SK-N-SH (cell line): ENCODE measurements at regions not wholly inside any gene's neighbourhood (a gene's known extent, or its start where the extent isn't known, plus 50 kb on each side); places are given as distances from the start of the nearest gene placed in this dataset.

Experiments used
- CTCF ChIA-PET: fragments of 300-600, 350-600 bp; formaldehyde crosslinking; extraction: SDS; loops from one replicate; lab custom pipeline; 2021; lab: Yijun Ruan, JAX
- POLR2A ChIA-PET: fragments of 350-600 bp; sonication (Branson Sonifier 250); formaldehyde crosslinking; extraction: SDS; loops from one replicate; lab custom pipeline; 2020; ENCODE audit warnings: antibody characterized with exemption, inconsistent platforms; lab: Yijun Ruan, JAX
- DNase-seq: peaks from one replicate; pipeline ENCODE4 v3.0.0; 2012
- H2AFZ ChIP-seq: fragments of 200-600 bp; sonication (generic); 2 replicates; pipeline ENCODE4 v1.8.1; 2016; ENCODE audit warnings: antibody characterized with exemption, mild to moderate bottlenecking, low read depth
- H3F3A ChIP-seq: fragments of 200-600 bp; sonication (generic); replicated peaks from 2 replicates; pipeline ENCODE3; 2016; ENCODE audit warnings: antibody characterized with exemption, mild to moderate bottlenecking; ENCODE audit not compliant: insufficient read depth
- H3K27ac ChIP-seq, 2 experiments: fragments of 200-500 bp in 1 of 2; fragments of 200-600 bp in 1 of 2; sonication (Bioruptor generic) in 1 of 2; sonication (generic), shearing (Covaris generic) in 1 of 2; 2 replicates each; pipeline versions ENCODE4 v1.5.1 to v1.6.1; 2014 to 2016; ENCODE audit warnings: low read depth in 2 of 2, inconsistent platforms in 1 of 2, low read length in 1 of 2, mild to moderate bottlenecking in 1 of 2, mixed read lengths in 1 of 2
- H3K27me3 ChIP-seq: fragments of 200-600 bp; sonication (generic), shearing (Covaris generic); 2 replicates; pipeline ENCODE4 v1.6.1; 2016; ENCODE audit warnings: mixed run types; ENCODE audit not compliant: insufficient read depth
- H3K36me3 ChIP-seq, 2 experiments: fragments of 200-500 bp in 1 of 2; fragments of 200-600 bp in 1 of 2; sonication (Bioruptor generic) in 1 of 2; sonication (generic) in 1 of 2; replicated peaks in 1 of 2; 2 replicates each; pipeline versions ENCODE3 to v1.5.1; 2014 to 2016; ENCODE audit warnings: low read length in 1 of 2, mild to moderate bottlenecking in 1 of 2; ENCODE audit not compliant: insufficient read depth in 2 of 2, control insufficient read depth in 1 of 2
- H3K4me1 ChIP-seq, 2 experiments: fragments of 200-500 bp in 1 of 2; fragments of 200-600 bp in 1 of 2; sonication (Bioruptor generic) in 1 of 2; sonication (generic), shearing (Covaris generic) in 1 of 2; 2 replicates each; pipeline versions ENCODE4 v1.5.1 to v1.6.1; 2014 to 2016; ENCODE audit warnings: low read depth in 1 of 2, low read length in 1 of 2, mixed run types in 1 of 2; ENCODE audit not compliant: insufficient read depth in 2 of 2, control insufficient read depth in 1 of 2
- H3K4me2 ChIP-seq: fragments of 200-600 bp; sonication (generic), shearing (Covaris generic); 2 replicates; pipeline ENCODE4 v1.6.1; 2017; ENCODE audit warnings: mixed run types
- H3K4me3 ChIP-seq, 2 experiments: fragments of 200-500 bp in 1 of 2; fragments of 200-600 bp in 1 of 2; sonication (Bioruptor generic) in 1 of 2; sonication (generic), shearing (Covaris generic) in 1 of 2; 2 replicates each; pipeline versions ENCODE4 v1.5.1 to v1.8.1; 2014 to 2016; ENCODE audit warnings: low read depth in 2 of 2, inconsistent platforms in 1 of 2, low read length in 1 of 2, mild to moderate bottlenecking in 1 of 2, mixed read lengths in 1 of 2, moderate library complexity in 1 of 2
- H3K79me2 ChIP-seq: fragments of 200-600 bp; sonication (generic); 2 replicates; pipeline ENCODE4 v1.8.1; 2017; ENCODE audit warnings: mild to moderate bottlenecking; ENCODE audit not compliant: insufficient read depth
- H3K9ac ChIP-seq: fragments of 200-600 bp; sonication (generic); 2 replicates; pipeline ENCODE4 v1.6.1; 2017; ENCODE audit warnings: mixed run types
- H3K9me2 ChIP-seq: fragments of 200-600 bp; sonication (generic); 2 replicates; pipeline ENCODE4 v1.6.1; 2017; ENCODE audit warnings: mixed run types
- H3K9me3 ChIP-seq: fragments of 200-600 bp; sonication (generic); 2 replicates; pipeline ENCODE4 v1.6.1; 2017; ENCODE audit warnings: mixed run types, mild to moderate bottlenecking, moderate library complexity
- H4K20me1 ChIP-seq: fragments of 200-600 bp; sonication (generic); 2 replicates; pipeline ENCODE4 v1.6.1; 2017; ENCODE audit warnings: mild to moderate bottlenecking, mixed run types; ENCODE audit not compliant: insufficient read depth
- ELF1 ChIP-seq: IDR thresholded peaks from 2 replicates; pipeline ENCODE4 v1.4.0; 2012
- EZH2phosphoT487 ChIP-seq: fragments of 200-600 bp; sonication (generic); IDR thresholded peaks from 2 replicates; pipeline ENCODE4 v1.6.1; 2017; ENCODE audit warnings: low read depth, mixed run types, mild to moderate bottlenecking, antibody characterized with exemption, moderate library complexity, borderline replicate concordance
- FOSL2 ChIP-seq: IDR thresholded peaks from 2 replicates; pipeline ENCODE4 v1.4.0; 2012; ENCODE audit warnings: low read depth, mild to moderate bottlenecking, moderate library complexity, borderline replicate concordance
- GATA2 ChIP-seq: sonication (generic); formaldehyde crosslinking; IDR thresholded peaks from 2 replicates; pipeline ENCODE4 v1.5.0; 2020; ENCODE audit warnings: mild to moderate bottlenecking, missing genetic modification reagents
- MAX ChIP-seq: IDR thresholded peaks from 2 replicates; pipeline ENCODE4 v1.4.0; 2012; ENCODE audit warnings: low read depth
- MEF2A ChIP-seq: IDR thresholded peaks from 2 replicates; pipeline ENCODE4 v1.4.0; 2012; ENCODE audit warnings: low read depth, borderline replicate concordance
- MXI1 ChIP-seq: IDR thresholded peaks from 2 replicates; pipeline ENCODE4 v1.6.1; 2012; ENCODE audit warnings: mild to moderate bottlenecking, low read depth, low read length, improper control_type of control experiment
- RAD21 ChIP-seq: IDR thresholded peaks from 2 replicates; pipeline ENCODE4 v1.6.1; 2012; ENCODE audit warnings: mild to moderate bottlenecking, low read length
- SIN3A ChIP-seq: IDR thresholded peaks from 2 replicates; pipeline ENCODE4 v1.6.1; 2012; ENCODE audit warnings: low read depth, mild to moderate bottlenecking, low read length, moderate library complexity, borderline replicate concordance
- TEAD4 ChIP-seq: IDR thresholded peaks from 2 replicates; pipeline ENCODE4 v1.4.0; 2012; ENCODE audit warnings: mild to moderate bottlenecking, borderline replicate concordance; ENCODE audit not compliant: insufficient read depth
- USF2 ChIP-seq: fragments of 150-350 bp; IDR thresholded peaks from 2 replicates; pipeline ENCODE4 v1.6.1; 2017; ENCODE audit warnings: antibody characterized with exemption, low read length, low read depth, borderline replicate concordance
- ZBTB33 ChIP-seq: IDR thresholded peaks from 2 replicates; pipeline ENCODE4 v1.4.0; 2012; ENCODE audit warnings: low read depth, borderline replicate concordance
- WGBS: methylation state at CpG from one replicate; pipeline ENCODE4 v1.1.6; 2017; ENCODE audit warnings: low lambda C conversion rate; 5-methylcytosine and 5-hydroxymethylcytosine counted together

GRCh38 chr21:16837321-16837720, 675.5 kb upstream of the CXADR start:
- Histone ChIP-seq H3F3A (no peaks in the 10 kb centered on the region), H4K20me1 (no peaks in the 10 kb centered on the region), H3K9me2 (no peaks in the 10 kb centered on the region), H2AFZ (no peak overlapping the region), H3K27me3 (no peaks in the 10 kb centered on the region), H3K27ac (no peak overlapping the region), H3K9me3 (no peaks in the 10 kb centered on the region), H3K9ac (no peak overlapping the region), H3K4me3 (no peak overlapping the region), H3K4me1 (peaks cover 0 to 5% of the 10 kb centered on the region in 2 experiments; a peak in 2 of 4 replicates), H3K4me2 (no peak overlapping the region), H3K36me3 (no peaks in the 10 kb centered on the region), H3K79me2 (no peaks in the 10 kb centered on the region)
- ChIA-PET POLR2A (interaction anchor here (0.6 kb wide), 1 partner anchor 654 kb away, joined by 3 read pairs; no protein-coding TSS in a partner anchor), CTCF (interaction anchor here (1.0 kb wide), 1 partner anchor 239 kb away, joined by 3 read pairs; no protein-coding TSS in a partner anchor)
- no peak for DNase-seq
- no peak for TF ChIP-seq FOSL2
- no peak for TF ChIP-seq TEAD4
- no peak for TF ChIP-seq MAX
- no peak for TF ChIP-seq GATA2 (CRISPR knock-in tag)
- TF ChIP-seq ELF1: no peak
- TF ChIP-seq EZH2phosphoT487: no peak
- TF ChIP-seq SIN3A: no peak
- TF ChIP-seq MXI1: no peak

- ChIA-PET POLR2A (interaction anchor here (0.6 kb wide), 1 partner anchor 655 kb away, joined by 3 read pairs; no protein-coding TSS in a partner anchor), CTCF (interaction anchor here (1.0 kb wide), 1 partner anchor 239 kb away, joined by 3 read pairs; no protein-coding TSS in a partner anchor)
- H4K20me1 ChIP-seq: no peaks in the 10 kb centered on the region
- H3K9me3 ChIP-seq: no peaks in the 10 kb centered on the region
- H3K9me2 ChIP-seq: no peaks in the 10 kb centered on the region
- H2AFZ ChIP-seq: no peak overlapping the region
- no peak overlapping the region for H3K4me2 ChIP-seq
- H3K9ac ChIP-seq: no peak overlapping the region
- no peak overlapping the region for H3K27ac ChIP-seq
- H3K4me3 ChIP-seq: no peak overlapping the region
- DNase-seq: no peak
- H3F3A ChIP-seq: no peaks in the 10 kb centered on the region
- no peaks in the 10 kb centered on the region for H3K36me3 ChIP-seq
- H3K4me1 ChIP-seq: peaks cover 0 to 8% of the 10 kb centered on the region in 2 experiments; a peak in 2 of 4 replicates
- WGBS: 67% methylated on average over 2 of the region's 2 CpGs
- no peaks in the 10 kb centered on the region for H3K27me3 ChIP-seq
- TF ChIP-seq RAD21: no peak
- no peak for TF ChIP-seq GATA2 (CRISPR knock-in tag)
- no peak for TF ChIP-seq ZBTB33
- no peak for TF ChIP-seq ELF1
- no peak for TF ChIP-seq USF2
- no peak for TF ChIP-seq MEF2A
- no peaks in the 10 kb centered on the region for H3K79me2 ChIP-seq
Observed at GRCh38 chr21:16837721-16838120, 675.1 kb upstream of the CXADR start.
